ENCODE measurements at regions not wholly inside any gene's neighbourhood (a gene's known extent, or its start where the extent isn't known, plus 50 kb on each side); places are given as distances from the start of the nearest gene placed in this dataset.

GRCh38 chr2:62410015-62410453 is 96.0 kb downstream of the TMEM17 start:
- peak in 1 of 2 experiments; percentile 68 for DNase-seq

- DNase-seq, result no peak
Measured at GRCh38 chr2:62409442-62409841, 96.6 kb downstream of the TMEM17 start.

DNA sequence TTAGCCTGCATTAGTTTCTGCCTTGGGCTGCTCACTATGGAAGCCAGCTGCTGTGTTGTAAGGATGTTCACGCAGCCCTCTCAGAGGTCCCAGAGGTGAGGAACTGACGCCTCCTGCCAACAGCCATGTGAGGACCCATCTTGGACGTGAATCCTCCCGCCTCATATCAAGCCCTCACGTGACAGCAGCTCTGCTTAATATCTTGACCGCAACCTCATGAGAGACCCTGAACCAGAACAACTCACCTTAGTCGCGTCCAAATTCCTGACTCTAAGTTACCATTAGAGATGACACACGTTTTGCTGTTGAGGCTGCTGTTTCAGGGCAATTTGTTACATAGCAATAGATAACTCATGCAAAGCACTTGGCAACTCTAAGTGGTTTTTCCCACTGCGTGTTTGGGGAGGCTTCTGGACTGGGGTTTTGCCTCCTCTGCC is 97.7 kb downstream of the TMEM17 start:
- no peak for DNase-seq

GRCh38 chr2:62407838-62408237 is 98.2 kb downstream of the TMEM17 start:
- no peak for DNase-seq

- DNase-seq, result no peak
Measured at GRCh38 chr2:62407401-62407800, 98.6 kb downstream of the TMEM17 start.

- DNase-seq, result peak in 1 of 2 experiments; percentile 21
Measured at GRCh38 chr2:62406573-62407043, 99.4 kb downstream of the TMEM17 start.

GRCh38 chr2:62404913-62405312 is 101.1 kb downstream of the TMEM17 start:
- DNase-seq, result no peak

GRCh38 chr2:62402156-62402555 is 103.8 kb downstream of the TMEM17 start:
- DNase-seq, result no peak

- no peak for DNase-seq
Measured at GRCh38 chr2:62398356-62398755, 107.6 kb downstream of the TMEM17 start.

DNA sequence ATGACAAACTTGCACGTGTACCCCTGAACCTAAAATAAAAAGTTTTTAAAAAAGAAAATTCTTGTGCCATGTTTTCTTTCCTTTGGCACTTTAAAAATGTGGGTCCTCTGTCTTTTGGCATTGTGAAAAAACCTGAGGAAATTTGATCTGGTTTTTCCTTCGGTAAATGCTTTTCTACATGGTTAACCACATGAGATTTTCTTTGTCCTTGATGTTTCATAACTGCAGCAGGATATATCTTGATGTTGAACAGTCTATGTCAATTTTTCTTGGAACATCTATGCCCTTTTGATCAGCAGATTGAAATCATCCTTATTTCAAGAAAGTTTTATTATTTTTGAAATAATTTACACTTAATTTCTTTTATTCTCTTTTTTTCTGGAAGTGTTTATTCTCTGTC is 109.1 kb downstream of the TMEM17 start:
- DNase-seq, result no peak

- DNase-seq, result no peak
Measured at GRCh38 chr2:62393293-62393692, 112.7 kb downstream of the TMEM17 start.

- DNase-seq, result no peak
Measured at GRCh38 chr2:62391696-62392095, 114.3 kb downstream of the TMEM17 start.

GRCh38 chr2:62386378-62386777 is 119.6 kb downstream of the TMEM17 start:
- DNase-seq, result peak in 1 of 2 experiments; percentile 9

- DNase-seq, result no peak
Measured at GRCh38 chr2:62383846-62384245, 122.1 kb downstream of the TMEM17 start.

DNA sequence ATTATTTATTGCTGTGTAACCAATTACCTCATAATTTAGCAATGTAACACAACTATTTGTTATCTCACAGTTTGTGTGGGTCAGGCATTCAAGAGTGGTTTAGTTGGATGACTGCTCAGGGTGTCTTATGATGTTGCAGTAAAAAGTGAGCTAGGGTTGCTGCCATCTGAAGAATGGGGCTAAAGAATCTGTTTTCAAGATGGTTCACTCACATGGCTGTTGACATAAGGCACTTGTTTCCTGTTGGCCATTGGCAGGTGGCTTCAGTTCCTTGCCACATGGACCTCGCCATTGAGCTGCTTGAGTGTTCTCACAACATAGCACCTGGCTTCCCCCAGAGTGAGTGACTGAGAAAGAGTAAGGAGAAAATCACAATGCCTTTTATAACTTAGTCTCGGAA is 123.2 kb downstream of the TMEM17 start:
- no peak for DNase-seq

- no peak for DNase-seq
Measured at GRCh38 chr2:62382122-62382521, 123.9 kb downstream of the TMEM17 start.

GRCh38 chr2:62381656-62382055 is 124.3 kb downstream of the TMEM17 start:
- DNase-seq, result no peak

- no peak for DNase-seq
Measured at GRCh38 chr2:62379566-62379965, 126.4 kb downstream of the TMEM17 start.

DNA sequence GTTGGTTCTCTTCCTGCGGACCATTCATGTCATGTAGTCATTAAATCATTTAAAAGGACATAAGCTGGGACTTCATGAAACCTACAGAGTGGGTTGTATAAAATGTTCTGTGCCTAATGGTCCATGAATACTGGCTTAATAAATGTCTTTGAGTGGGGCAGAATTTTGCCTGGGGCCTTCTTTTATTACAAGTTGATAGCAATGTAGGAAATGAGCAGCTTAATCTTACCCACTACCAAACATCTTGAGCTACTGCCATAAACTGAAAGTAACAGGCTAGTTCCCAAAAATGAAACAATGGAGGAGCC is 130.9 kb downstream of the TMEM17 start:
- DNase-seq, result peak in 1 of 2 experiments; percentile 21

DNA sequence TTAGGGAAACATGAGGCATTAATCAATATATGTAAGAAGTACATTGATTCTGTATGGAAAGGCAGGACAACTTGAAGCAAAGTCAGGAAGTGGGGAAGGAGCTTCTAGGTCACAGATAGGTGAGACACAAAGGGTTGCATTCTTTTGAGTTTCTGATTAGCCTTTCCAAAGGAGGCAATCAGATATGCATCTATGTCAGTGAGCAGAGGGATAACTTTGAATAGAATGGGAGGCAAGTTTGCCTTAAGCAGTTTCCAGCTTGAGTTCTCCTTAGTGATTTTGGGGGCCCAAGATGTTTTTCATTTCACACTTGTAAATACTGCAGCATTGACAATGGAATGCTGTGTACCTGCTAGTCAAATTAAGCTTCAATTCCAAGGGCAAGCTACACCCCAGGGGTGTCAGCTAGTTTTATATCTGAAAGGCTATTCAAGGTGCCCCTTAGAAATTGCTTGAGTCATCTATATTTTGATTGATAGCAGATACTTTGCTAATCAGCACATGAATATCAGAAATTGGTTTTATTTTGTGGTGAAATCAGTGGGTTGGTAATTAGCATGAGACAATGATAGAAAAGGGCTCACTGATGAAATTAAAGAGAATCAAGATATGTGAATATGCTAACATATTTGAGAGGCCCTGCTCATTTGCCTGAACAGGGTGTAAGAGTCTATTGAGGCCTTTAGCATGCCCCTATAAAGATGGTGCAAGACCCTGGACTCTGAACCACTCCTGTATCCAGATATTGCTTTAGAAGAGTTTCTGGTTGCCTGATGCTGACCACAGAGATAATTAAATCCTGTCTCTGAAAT is 131.5 kb downstream of the TMEM17 start:
- no peak for DNase-seq

DNA sequence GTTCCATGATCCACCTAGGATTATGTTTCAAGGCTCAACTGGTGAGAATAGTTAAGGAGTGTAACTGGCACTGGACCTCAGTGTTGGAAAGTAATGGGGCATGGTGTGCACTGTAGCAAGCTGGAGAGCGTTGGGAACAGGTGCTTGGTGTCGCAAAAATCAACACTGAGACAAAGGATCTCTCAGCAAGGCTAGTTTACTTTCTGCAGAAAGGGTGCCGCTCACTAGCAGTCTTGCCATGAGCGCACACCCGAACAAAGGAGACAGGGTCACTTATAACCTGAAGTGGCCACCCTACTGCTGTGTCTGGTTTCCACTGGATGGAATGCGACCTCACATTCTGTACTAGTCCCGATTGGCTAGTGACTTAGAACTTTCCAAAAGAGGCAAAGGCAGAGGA is 133.2 kb downstream of the TMEM17 start:
- DNase-seq, result no peak

GRCh38 chr2:62370321-62371250 is 135.4 kb downstream of the TMEM17 start:
- DNase-seq, result no peak

DNA sequence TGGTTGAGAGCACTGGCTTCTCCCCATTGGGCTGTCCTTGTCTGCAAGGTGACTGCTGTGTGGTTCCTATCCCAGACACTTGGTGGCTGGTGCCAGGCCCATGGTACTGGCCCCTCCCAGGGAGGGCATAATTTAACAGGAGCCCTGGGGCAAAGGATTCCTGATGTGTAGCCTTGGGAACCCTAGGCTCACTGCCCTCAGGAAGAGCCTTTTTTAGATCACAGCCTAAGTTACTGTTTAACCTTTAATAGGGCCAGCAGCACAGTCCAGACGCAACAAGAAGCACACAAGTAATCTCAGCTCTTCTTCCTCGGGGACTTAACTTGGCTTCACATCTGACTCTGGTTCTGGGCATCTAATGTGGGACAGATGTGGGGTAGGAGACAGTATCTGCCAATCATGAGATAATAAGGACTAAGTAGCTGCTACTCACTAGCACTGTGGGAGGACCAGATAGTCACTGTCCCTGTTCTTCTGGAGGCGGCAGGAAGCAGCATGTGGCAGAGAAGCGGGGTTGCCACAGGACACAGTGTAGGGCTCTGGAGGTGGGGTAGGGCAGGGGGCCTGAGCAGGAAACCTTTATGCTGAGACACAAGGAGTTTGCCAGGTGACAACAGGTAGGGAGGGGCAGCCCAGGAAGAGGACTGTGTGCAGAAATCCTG is 136.3 kb downstream of the TMEM17 start:
- no peak for DNase-seq

All from NCI-H526 (cell line).